Fibroblast of skin of abdomen (primary cell): ENCODE measurements at regions not wholly inside any gene's neighbourhood (a gene's known extent, or its start where the extent isn't known, plus 50 kb on each side); places are given as distances from the start of the nearest gene placed in this dataset.
"Not testable (repeated sequence)": the region's sequence is repeated elsewhere in the genome, so short reads cannot be mapped to it uniquely, and the experiment has no call there.

Source experiments
- DNase-seq: peaks from one replicate; pipeline ENCODE4 v3.0.0-alpha.2; 2013

DNA sequence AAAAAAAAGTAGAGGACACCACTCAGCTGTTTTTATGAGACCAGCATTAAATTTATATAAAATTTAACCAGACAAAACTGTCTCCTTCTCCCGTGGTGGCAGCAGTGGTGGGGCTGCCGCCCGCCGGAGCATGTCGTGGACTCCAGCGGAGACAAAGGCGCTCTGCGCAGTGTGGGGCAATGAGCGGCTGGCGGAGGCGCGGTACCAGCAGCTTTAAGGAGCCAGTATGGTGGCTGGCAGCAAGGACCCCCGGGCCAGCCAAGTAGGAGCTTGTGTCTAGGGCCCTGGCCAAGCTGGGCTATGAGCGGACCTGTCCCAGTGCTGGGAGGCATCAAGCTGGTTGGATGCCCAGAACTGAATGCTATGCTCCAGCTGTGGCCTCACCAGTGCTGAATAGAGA is 2102.9 kb downstream of the NCAM2 start:
- DNase-seq, result no peak

GRCh38 chr21:23108533-23108932 is 2110.3 kb downstream of the NCAM2 start:
- DNase-seq, result no peak

DNA sequence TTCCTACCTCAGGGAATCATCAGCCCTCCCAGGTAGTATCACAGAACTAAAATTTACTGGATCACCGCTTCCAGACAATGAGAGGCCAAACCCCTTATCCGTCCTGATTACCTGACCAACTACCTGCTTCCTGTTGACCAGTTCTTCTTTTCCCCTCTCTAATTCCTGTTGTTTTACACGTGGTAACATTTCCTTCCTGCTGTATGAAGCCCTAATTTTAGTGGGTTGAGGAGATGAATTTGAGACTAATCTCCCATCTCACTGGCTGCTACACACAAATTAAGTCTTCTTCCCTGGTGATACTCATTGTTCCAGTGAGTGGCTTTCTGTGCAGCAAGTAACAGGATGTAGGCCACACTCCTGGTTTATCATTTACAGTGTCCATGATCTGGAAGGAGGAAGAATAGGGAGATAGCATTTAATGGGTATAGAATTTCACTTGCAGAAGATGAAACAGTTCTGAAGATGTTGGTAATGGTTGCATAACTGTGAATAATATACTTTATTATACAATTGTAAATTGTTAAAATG is 2112.9 kb downstream of the NCAM2 start:
- no peak for DNase-seq

DNA sequence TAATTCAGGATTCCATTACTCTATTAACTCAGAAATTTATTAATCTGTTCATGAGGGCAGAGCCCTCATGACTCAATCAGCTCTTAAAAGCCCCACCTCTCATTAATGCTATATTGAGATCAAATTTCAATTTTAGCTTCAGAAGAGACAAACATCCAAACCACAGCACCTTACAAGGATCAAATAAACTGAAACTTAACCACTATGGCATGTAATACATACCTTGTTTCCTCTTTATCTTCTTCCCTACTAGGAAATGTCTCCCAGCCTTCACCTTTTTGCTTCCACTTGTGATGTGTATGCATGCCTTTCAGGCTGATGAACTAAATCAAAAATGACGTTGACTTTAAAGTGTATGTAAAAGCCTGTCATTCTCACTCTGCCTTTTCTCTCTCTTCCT is 2121.3 kb downstream of the NCAM2 start:
- DNase-seq, result no peak

- no peak for DNase-seq
Measured at GRCh38 chr21:23127973-23128372, 2129.8 kb downstream of the NCAM2 start.

DNA sequence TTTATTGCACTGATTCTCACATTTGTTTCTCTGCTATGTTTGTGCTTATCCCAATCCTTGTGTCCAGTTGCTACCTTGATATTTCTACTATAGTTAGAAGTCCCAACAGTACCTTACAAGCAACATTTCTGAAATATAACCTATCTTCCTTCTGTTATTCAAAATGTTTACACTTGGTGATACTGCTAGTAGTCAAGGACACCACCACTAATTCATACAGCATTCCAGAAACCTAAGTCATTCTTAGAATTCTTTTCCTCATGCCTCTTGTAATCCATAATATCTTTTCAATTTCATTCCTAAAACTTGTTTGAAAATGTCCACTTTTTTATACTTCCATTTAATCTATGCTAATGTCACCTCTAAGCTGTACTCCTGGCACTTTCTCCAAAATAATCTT is 2132.1 kb downstream of the NCAM2 start:
- DNase-seq, result no peak

DNA sequence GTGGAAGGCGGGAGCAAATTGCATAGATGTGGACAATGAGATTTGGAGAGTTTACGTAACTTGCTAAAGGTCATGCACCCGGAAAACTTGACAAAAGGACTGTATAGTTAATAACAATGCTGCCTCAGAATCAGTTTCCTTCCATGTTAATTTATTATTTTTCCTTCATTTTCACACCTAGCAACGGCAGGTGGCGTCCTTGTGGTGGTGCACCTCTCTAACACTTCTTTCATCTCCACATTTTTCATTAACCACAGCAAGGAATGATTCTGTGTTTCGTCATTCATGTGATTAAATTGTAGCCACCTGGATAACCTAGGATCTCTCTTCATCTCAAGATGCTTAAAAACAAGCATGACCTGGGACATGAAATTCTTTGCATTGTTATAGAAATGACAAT is 2133.0 kb downstream of the NCAM2 start:
- no peak for DNase-seq

DNA sequence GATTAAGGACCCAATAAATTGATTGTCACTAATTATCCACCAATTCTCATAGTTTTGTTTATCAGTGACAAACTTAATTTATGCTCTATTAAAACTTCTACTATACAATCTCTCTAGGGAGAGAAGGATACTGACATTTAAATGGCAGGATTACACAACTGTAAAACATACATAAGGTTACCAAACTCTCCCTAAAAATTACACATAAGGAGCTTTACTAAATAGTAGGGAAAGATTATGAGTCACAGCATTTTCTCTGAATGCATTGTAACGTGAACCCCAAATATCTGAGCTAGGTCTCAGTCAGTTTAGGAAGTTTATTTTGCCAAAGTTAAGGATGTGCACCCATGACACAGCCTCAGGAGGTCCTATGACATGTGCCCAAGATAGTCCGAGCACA is 2140.6 kb downstream of the NCAM2 start:
- DNase-seq, result no peak

- DNase-seq, result no peak
Measured at GRCh38 chr21:23152130-23152529, 2153.9 kb downstream of the NCAM2 start.

DNA sequence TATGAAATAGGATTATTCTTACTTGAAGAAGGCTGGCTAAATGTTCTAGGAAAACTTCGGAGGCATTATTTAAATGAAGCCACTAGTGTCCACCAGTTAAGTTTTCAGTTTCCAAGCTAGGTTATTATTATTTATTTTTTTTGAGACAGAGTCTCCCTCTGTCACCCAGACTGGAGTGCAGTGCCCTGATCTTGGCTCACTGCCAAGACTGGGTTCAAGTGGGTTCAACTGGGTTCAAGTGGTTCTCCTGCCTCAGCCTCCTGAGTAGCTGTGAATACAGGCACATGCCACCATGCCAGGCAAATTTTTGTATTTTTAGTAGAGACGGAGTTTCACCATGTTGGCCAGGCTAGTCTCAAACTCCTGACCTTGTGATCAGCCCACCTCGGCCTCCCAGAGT is 2155.6 kb downstream of the NCAM2 start:
- not testable (repeated sequence) for DNase-seq

DNA sequence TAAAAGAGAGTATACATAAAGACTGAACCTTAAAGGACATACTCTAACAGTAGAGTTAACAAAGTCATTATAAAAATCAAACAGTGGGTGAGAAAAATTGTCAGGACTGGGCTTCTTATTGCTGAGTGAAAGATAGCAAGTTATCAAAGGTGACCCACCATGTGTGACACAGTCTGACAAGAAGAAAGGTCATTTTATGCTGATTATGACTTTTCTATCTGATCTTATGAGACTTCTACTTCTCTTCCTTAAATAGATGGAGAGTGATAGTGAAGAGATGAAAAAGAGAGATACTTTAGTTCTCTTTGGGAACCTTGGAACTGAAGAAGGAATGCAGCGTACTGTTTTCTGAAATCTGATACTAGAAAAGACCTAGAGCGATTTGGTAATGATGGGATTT is 2157.1 kb downstream of the NCAM2 start:
- DNase-seq, result no peak

DNA sequence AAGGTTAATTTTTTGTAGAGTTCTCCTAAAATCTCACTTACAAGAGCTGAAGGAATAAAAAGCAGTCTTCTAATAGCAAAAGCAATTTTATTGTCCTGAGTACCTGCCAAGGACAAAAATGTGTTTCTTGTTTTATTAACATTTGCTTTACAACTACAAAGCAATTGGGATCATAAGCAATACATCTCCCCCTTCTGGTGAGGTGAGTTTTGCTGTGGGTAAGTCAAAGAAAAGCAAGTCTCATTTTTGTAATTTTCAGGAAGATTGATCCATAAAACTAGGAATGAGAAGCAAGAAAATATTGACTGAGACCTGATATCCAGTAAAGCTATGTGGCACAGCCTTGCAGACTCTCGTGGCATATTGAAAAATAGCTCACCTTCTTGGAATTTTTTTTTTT is 2162.7 kb downstream of the NCAM2 start:
- no peak for DNase-seq

DNA sequence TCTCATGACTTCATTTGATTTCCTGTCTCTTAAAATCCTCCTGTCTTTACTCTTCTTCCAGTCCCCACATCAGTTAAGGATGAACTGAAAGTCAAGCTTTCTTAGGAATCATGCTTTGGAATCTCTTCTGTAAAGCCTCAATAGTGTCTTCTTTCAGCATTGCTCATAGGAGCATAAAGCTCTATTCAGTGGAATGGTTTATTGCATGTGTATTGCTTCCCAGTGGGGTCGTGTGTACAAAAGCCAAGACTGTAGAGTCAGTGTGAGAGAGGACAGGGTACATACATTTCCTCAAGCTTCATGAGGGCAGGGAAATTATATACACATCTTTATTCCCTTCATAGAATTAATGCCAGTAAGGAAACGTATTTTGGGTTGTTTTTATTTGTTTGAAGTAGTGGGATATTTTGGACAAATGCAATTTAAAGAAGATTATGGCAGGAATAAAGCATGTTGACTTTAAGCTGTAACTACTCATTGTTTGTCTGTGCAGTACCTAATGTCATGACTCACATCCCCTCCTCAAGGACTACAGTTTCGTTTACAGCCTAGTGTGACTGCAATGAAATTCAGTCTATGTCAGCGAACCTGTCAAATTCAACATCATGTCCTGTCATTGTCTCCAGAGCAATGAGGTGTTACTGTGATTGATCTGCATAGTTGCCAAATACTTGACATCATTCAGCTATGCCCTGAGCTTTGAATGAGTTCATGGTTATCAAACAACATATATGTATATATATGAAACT is 2164.2 kb downstream of the NCAM2 start:
- DNase-seq, result peak; percentile 1
